HT-29 (cell line): ENCODE measurements at regions not wholly inside any gene's neighbourhood (a gene's known extent, or its start where the extent isn't known, plus 50 kb on each side); places are given as distances from the start of the nearest gene placed in this dataset.

Experiments used
- DNase-seq: peaks from one replicate; pipeline ENCODE4 v3.0.0-alpha.2; 2015; ENCODE audit warnings: low spot score

- DNase-seq: no peak
These were observed 261.9 kb upstream of the EPHA4 start for GRCh38 chr2:221833966-221834365.

DNA sequence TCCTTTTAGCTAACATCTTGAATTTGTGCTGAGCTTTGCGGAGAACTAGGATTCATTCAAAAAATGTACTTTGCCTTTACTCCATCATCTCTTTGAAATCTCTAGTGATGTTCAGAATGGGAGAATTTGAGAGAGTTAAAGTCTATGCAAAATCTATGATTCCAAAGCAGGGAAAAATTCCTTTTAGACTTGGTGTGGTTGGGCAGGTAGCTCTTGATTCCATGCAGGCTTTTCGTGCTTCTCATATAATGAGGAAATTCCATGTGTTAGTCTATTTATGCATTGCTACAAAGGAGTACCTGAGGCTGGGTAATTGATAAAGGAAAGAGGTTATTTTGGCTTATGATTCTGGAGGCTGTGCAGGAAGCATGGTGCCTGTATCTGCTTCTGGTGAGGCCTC is 258.9 kb upstream of the EPHA4 start:
- DNase-seq: no peak

DNA sequence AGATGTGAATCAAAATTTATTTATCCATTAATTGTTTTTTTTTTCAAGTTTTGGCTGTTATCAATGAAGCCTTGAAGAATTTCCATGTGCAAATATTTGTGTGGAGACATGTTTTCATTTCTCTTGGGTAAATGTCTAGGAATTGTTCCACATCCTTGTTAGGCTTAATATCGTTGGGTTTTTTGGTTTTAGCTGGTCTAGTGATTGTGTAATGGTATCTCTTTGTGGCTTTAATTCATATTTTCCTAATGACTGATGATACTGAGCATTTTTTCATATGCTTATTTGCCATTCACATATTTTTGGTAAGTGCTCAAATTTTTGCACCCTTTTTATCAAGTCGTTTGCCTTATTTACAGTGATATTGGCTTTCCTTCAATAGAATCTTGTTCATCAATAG is 250.3 kb upstream of the EPHA4 start:
- no peak for DNase-seq

DNA sequence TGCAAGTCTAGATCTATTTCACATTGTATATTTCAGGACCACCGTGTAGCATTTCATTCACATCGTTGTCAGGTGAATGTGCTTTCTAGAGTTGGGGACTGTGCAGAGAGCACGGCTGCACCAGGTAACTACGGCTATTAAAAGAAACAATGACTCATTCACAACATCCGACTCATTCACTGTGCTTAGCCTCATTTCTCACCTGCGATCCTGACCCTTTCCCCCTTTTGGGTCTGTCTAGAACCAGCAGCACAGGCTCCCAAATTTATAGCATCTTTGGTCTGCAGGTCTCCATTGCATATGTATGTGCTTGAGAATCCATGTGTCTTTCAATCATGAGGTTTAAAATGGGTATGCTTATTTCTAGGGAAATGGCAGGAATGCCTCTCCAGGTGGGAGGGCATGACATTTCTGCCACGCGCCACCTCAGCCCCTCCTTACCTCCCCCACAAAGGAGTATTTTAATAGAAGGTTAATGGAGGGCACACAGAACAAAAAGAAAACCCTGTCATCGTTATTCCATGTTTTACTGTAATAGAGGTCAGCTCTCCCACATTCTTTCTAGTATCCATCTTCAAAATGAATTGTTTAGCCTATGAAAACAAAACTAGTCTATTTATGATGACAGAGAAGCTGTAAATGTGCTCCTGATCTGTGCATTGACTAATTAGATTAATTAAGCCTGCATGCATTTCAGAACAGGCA is 246.7 kb upstream of the EPHA4 start:
- peak; percentile 19 for DNase-seq

- no peak for DNase-seq
These were observed 245.8 kb upstream of the EPHA4 start for GRCh38 chr2:221817878-221818277.

DNA sequence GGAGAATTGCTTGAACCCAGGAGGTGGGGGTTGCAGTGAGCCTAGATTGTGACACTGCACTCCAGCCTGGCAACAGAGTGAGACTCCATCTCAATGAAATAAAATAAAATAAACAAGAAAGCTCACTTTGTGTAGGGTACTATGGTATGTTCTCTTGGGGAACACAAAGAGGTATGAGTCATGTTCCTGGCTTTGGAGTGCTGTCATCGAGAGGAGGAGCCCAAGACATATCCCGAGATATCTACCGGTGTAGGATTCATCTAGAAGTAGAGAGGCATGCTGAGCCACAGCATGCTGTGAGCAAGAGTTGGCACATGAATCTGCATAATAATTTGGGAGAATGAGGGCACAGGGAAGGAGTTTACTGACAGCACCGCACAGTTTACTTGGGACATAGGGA is 244.9 kb upstream of the EPHA4 start:
- DNase-seq: no peak

DNA sequence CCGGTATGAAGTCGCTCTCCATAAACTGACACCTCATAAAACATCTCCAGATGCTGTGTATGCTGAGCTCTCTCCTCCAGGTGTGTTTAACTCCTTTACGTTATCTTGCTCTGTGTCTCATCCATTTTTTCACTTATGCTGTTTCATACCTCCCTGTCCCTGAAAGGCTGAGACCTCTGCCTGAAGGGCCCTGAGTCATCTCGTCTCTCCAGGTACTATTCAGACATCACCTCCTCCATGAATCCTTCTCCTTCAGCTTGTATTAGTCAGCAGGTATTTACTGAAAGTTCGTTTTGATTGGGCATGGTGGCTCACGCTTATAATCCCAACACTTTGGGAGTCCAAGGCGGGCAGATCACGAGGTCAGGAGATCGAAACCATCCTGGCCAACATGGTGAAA is 244.5 kb upstream of the EPHA4 start:
- no peak for DNase-seq

DNA sequence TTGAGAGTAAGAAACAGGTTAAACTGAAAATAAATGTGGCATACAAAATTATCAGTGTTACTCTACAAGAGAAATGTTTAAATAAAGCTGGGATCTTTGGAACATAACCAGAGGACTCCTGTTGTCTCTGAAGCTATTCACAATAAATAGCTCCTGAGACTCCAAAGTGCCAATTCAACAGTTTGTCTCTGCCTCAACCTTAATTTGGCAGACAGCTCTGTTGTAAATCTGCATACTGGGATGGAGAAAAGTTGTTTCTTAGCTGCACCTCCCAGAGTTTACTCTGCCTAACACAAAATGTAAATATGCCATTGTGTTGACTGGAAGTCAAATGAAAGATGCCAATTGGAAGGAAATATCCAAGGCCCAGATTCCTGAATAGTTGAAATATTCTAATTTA is 238.5 kb upstream of the EPHA4 start:
- no peak for DNase-seq

GRCh38 chr2:221810245-221810644 is 238.1 kb upstream of the EPHA4 start:
- no peak for DNase-seq

DNA sequence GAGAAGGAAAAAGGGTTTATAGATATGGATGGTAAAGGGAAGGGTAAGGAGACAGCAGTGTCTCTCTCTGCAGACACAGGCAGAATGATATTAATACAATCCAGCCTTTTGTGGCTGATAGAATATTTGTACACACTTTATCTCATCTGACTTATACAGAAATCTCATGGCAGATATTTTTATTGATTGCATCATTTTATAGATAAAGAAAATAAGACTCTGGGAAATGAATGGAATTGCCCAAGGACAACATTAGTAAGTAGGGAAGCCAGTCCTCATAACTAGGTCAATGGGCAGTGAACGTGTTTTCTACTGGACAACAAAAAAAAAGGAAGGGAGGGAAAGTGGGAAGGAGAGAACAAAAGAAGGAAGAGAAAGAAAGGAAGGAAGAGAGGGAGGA is 236.4 kb upstream of the EPHA4 start:
- no peak for DNase-seq

GRCh38 chr2:221807706-221808105 is 235.6 kb upstream of the EPHA4 start:
- no peak for DNase-seq

DNA sequence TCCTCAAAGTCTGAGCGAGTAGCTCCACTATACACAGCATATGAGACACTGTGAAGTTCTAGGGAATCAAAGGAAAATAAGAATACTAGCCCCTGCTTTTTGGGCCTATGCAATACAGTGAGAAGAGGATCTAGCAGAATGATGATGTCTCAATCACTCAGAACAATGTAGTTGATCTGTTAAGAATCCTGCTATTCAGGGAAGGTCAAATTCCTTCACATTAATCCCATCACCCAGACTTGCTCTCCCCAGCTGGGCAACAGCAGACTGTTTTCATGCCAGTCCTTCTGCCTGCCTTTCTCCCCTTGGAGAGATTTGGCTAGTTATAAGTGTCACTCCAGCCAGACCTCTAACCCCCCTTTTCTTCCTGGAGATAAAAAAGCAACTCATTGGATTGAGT is 230.0 kb upstream of the EPHA4 start:
- no peak for DNase-seq

- DNase-seq: no peak
These were observed 220.9 kb upstream of the EPHA4 start for GRCh38 chr2:221792971-221793521.

DNA sequence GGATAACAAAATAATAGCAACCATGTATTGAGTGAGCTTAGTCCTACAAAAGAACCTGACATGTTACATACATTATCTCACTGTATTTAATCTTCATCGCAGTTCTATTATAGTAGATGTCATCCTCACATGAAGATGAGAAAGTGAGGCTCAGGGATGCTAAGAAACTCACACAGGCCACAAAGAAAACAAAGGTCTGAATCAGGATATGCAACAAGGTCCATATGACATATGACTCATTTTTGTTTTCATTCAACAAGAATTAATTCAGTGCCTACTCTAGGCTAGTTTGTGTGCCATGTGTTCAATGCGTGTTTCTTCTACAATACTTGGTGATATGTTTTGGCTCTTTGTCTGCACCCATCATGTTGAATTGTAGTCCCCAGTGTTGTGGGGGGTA is 219.7 kb upstream of the EPHA4 start:
- no peak for DNase-seq

DNA sequence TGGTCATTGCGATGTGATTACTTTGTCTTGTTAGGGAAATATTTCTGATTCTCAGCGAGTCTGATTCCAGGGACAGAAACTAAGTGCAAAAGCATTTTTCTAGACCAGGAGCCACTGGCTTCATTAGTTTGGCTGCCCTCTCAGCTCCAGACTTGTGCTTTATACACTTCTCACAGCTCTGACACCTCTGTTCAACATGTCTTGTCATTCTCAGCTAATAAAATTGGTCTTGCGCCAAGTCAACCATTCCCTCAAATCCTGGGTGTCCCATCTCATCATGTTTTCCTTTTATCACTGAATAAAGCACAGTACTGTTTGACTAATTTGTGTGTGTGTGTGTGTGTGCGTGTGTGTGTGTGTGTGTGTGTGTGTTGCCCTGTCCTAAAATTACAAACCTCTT is 215.5 kb upstream of the EPHA4 start:
- no peak for DNase-seq

DNA sequence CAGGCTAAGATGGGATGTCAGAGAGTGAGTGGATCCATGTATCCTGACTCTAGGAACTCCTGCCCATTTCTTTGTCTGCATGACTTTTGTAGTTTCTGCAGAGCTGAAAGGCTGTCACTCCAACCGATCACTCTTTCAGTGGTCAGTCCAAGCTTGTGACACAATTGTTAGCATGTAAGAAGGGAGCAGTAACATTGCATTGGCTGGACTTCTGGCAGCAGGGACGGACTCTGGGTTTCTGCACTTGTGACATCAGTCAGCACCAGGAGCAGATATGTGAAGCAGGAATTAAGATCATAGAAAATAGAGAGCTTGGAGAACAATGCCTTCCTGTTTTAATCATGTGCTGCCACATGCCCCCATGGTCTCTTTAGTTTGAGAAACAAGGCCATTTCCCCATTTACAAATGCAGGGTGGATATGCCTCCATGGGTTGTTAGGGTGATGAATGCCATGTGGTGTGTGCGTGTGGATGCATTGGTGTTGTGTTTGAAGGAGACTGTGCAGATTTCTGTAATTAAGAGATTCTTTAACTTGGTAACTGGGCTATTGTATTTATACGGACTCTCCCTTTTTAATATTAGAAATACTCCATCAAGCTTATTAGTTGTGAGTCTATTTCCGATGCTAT is 214.3 kb upstream of the EPHA4 start:
- DNase-seq: no peak

- no peak for DNase-seq
These were observed 208.2 kb upstream of the EPHA4 start for GRCh38 chr2:221780281-221780688.

- DNase-seq: no peak
These were observed 207.5 kb upstream of the EPHA4 start for GRCh38 chr2:221779614-221780067.

- DNase-seq: no peak
These were observed 205.9 kb upstream of the EPHA4 start for GRCh38 chr2:221778025-221778424.

GRCh38 chr2:221777119-221777518 is 205.0 kb upstream of the EPHA4 start:
- DNase-seq: no peak

- no peak for DNase-seq
These were observed 203.0 kb upstream of the EPHA4 start for GRCh38 chr2:221775096-221775495.

DNA sequence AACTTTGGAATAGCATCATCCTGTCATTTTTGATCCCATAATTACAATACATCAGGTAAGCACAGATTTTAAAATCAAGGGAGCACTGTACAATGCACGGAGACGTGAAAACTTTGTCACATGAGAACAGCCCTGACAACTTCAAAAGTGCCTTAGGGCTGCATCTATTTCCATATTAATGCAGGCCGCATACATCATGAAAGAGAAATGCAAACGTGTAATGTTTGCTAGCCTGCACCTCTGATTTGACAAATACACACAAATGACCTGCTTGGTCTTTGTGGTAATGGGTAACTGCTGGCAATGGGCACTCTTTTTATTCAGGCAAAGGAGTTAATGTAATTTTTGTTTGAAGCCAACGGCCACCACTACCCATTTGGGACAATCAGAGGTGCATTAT is 202.0 kb upstream of the EPHA4 start:
- DNase-seq: no peak

GRCh38 chr2:221771297-221771696 is 199.2 kb upstream of the EPHA4 start:
- no peak for DNase-seq
